ENCODE measurements at regions not wholly inside any gene's neighbourhood (a gene's known extent, or its start where the extent isn't known, plus 50 kb on each side); places are given as distances from the start of the nearest gene placed in this dataset.

GRCh38 chr6:97438011-97438671, 155.1 kb upstream of the MMS22L start:
- H3K36me3 ChIP-seq (ENCODE audit: insufficient read depth): no peaks in the 10 kb centered on the region
- no peak for TF ChIP-seq CTCF (conservative IDR thresholded peaks at IDR 0.05; ENCODE audit: low read depth, low read length)
- no peak overlapping the region for H3K9ac ChIP-seq
- H3K4me1 ChIP-seq (ENCODE audit: low read depth, poor library complexity, severe bottlenecking): peaks cover 44% of the 10 kb centered on the region
- H3K4me2 ChIP-seq: peak overlapping the region; percentile 45
- H2AFZ ChIP-seq (ENCODE audit: low read depth): no peak overlapping the region
- H4K20me1 ChIP-seq (ENCODE audit: insufficient read depth): no peaks in the 10 kb centered on the region
- H3K27me3 ChIP-seq (ENCODE audit: insufficient read depth, low read depth): no peaks in the 10 kb centered on the region
- no peaks in the 10 kb centered on the region for H3K79me2 ChIP-seq (ENCODE audit: insufficient read depth, low read depth)
- no peak overlapping the region for H3K4me3 ChIP-seq (IDR thresholded peaks at IDR 0.05; ENCODE audit: insufficient read depth, low read depth, low read length)
- no peak overlapping the region for H3K27ac ChIP-seq

GRCh38 chr6:97440590-97441176, 157.7 kb upstream of the MMS22L start:
- Histone ChIP-seq H3K36me3 (ENCODE audit: insufficient read depth) (no peaks in the 10 kb centered on the region), H2AFZ (ENCODE audit: low read depth) (0 out of 2 replicates have a peak overlapping the region, but pooled peaks have one; percentile 16), H3K79me2 (ENCODE audit: insufficient read depth, low read depth) (no peaks in the 10 kb centered on the region), H4K20me1 (ENCODE audit: insufficient read depth) (no peaks in the 10 kb centered on the region), H3K9ac (no peak overlapping the region), H3K4me1 (ENCODE audit: low read depth, poor library complexity, severe bottlenecking) (peaks cover 44% of the 10 kb centered on the region), H3K27me3 (ENCODE audit: insufficient read depth, low read depth) (no peaks in the 10 kb centered on the region), H3K4me3 (IDR thresholded peaks at IDR 0.05; ENCODE audit: insufficient read depth, low read depth, low read length) (no peak overlapping the region), H3K4me2 (peak overlapping the region; percentile 62), H3K27ac (no peak overlapping the region)
- peak; percentile 38 for TF ChIP-seq CTCF (conservative IDR thresholded peaks at IDR 0.05; ENCODE audit: low read depth, low read length)

GRCh38 chr6:97443408-97444080, 160.5 kb upstream of the MMS22L start:
- H3K4me1 ChIP-seq (ENCODE audit: low read depth, poor library complexity, severe bottlenecking): peaks cover 26% of the 10 kb centered on the region
- TF ChIP-seq CTCF (conservative IDR thresholded peaks at IDR 0.05; ENCODE audit: low read depth, low read length): no peak
- no peak overlapping the region for H3K27ac ChIP-seq
- no peak overlapping the region for H3K4me2 ChIP-seq
- H4K20me1 ChIP-seq (ENCODE audit: insufficient read depth): no peaks in the 10 kb centered on the region
- H2AFZ ChIP-seq (ENCODE audit: low read depth): no peak overlapping the region
- no peaks in the 10 kb centered on the region for H3K79me2 ChIP-seq (ENCODE audit: insufficient read depth, low read depth)
- H3K9ac ChIP-seq: no peak overlapping the region
- H3K4me3 ChIP-seq (IDR thresholded peaks at IDR 0.05; ENCODE audit: insufficient read depth, low read depth, low read length): no peak overlapping the region
- H3K27me3 ChIP-seq (ENCODE audit: insufficient read depth, low read depth): no peaks in the 10 kb centered on the region
- no peaks in the 10 kb centered on the region for H3K36me3 ChIP-seq (ENCODE audit: insufficient read depth)

GRCh38 chr6:97445407-97445806, 162.4 kb upstream of the MMS22L start:
- no peak for TF ChIP-seq CTCF (conservative IDR thresholded peaks at IDR 0.05; ENCODE audit: low read depth, low read length)
- Histone ChIP-seq H3K9ac (no peak overlapping the region), H3K4me1 (ENCODE audit: low read depth, poor library complexity, severe bottlenecking) (peaks cover 7% of the 10 kb centered on the region), H3K27ac (no peak overlapping the region), H3K79me2 (ENCODE audit: insufficient read depth, low read depth) (no peaks in the 10 kb centered on the region), H3K36me3 (ENCODE audit: insufficient read depth) (no peaks in the 10 kb centered on the region), H2AFZ (ENCODE audit: low read depth) (no peak overlapping the region), H3K4me2 (no peak overlapping the region), H3K27me3 (ENCODE audit: insufficient read depth, low read depth) (no peaks in the 10 kb centered on the region), H3K4me3 (IDR thresholded peaks at IDR 0.05; ENCODE audit: insufficient read depth, low read depth, low read length) (no peak overlapping the region), H4K20me1 (ENCODE audit: insufficient read depth) (no peaks in the 10 kb centered on the region)

Data from KMS-11 (cell line).